ENCODE measurements at regions not wholly inside any gene's neighbourhood (a gene's known extent, or its start where the extent isn't known, plus 50 kb on each side); places are given as distances from the start of the nearest gene placed in this dataset.

GRCh38 chr3:10716964-10717363 lies 99.1 kb upstream of the SLC6A11 start:
- Histone ChIP-seq H3K36me3 (ENCODE audit: control insufficient read depth, insufficient read depth, low read length) (no peaks in the 10 kb centered on the region), H3K4me1 (ENCODE audit: control insufficient read depth, insufficient read depth, low read length) (no peaks in the 10 kb centered on the region), H3K9me3 (ENCODE audit: control insufficient read depth, insufficient read depth, low read length) (no peaks in the 10 kb centered on the region), H3K27ac (ENCODE audit: low read length) (no peak overlapping the region), H3K27me3 (ENCODE audit: control insufficient read depth, insufficient read depth, low read length) (no peaks in the 10 kb centered on the region), H3K4me3 (ENCODE audit: low read length) (no peak overlapping the region)
- H3K36me3 Mint-ChIP-seq, result no peaks in the 10 kb centered on the region
- no peak overlapping the region for H3K27ac Mint-ChIP-seq
- WGBS (ENCODE audit: insufficient coverage), result 93% methylated on average over 7 of the region's 8 CpGs
- H3K27me3 Mint-ChIP-seq (ENCODE audit: low read depth in 2 of 2), result peaks cover 13 to 15% of the 10 kb centered on the region in 2 donors
- ATAC-seq (no peak), DNase-seq (no peak)
- no peaks in the 10 kb centered on the region for H3K4me1 Mint-ChIP-seq
- TF ChIP-seq, protein P1, sequence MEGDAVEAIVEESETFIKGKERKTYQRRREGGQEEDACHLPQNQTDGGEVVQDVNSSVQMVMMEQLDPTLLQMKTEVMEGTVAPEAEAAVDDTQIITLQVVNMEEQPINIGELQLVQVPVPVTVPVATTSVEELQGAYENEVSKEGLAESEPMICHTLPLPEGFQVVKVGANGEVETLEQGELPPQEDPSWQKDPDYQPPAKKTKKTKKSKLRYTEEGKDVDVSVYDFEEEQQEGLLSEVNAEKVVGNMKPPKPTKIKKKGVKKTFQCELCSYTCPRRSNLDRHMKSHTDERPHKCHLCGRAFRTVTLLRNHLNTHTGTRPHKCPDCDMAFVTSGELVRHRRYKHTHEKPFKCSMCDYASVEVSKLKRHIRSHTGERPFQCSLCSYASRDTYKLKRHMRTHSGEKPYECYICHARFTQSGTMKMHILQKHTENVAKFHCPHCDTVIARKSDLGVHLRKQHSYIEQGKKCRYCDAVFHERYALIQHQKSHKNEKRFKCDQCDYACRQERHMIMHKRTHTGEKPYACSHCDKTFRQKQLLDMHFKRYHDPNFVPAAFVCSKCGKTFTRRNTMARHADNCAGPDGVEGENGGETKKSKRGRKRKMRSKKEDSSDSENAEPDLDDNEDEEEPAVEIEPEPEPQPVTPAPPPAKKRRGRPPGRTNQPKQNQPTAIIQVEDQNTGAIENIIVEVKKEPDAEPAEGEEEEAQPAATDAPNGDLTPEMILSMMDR (IDR thresholded peaks at IDR 0.05), result no peak
- H3K4me3 Mint-ChIP-seq, result no peak overlapping the region
- intact Hi-C loops (cut with micrococcal nuclease), result no loop called here
- no peaks in the 10 kb centered on the region for H3K9me3 Mint-ChIP-seq

DNA sequence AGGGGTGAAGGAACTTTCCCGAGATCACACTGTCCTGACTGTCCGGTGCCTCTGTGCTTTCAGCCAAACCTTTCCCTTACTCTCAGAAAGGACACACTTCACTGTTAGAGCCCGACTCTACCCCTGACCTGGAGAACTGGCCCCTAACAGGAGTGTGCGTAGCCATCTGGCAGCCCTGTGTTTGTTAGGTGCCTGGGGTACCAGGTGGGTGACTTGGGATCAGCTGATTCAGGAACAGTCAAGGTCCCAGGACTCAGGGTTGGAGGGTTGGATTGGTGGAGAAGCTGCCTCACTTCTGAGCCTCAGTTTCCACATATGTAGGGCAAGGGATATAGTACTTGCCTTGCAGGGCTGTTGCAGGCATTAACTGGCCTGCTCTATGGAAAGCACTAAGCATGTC lies 98.3 kb upstream of the SLC6A11 start:
- no peak for DNase-seq
- Histone ChIP-seq H3K9me3 (ENCODE audit: control insufficient read depth, insufficient read depth, low read length) (no peaks in the 10 kb centered on the region), H3K4me3 (ENCODE audit: low read length) (no peak overlapping the region), H3K36me3 (ENCODE audit: control insufficient read depth, insufficient read depth, low read length) (no peaks in the 10 kb centered on the region), H3K27ac (ENCODE audit: low read length) (no peak overlapping the region), H3K27me3 (ENCODE audit: control insufficient read depth, insufficient read depth, low read length) (no peaks in the 10 kb centered on the region), H3K4me1 (ENCODE audit: control insufficient read depth, insufficient read depth, low read length) (no peaks in the 10 kb centered on the region)
- no peak overlapping the region for H3K4me3 Mint-ChIP-seq
- intact Hi-C loops (cut with micrococcal nuclease), result no loop called here
- no peak for ATAC-seq
- no peak overlapping the region for H3K27ac Mint-ChIP-seq
- H3K27me3 Mint-ChIP-seq (ENCODE audit: low read depth in 2 of 2), result peaks cover 7 to 8% of the 10 kb centered on the region in 2 donors
- H3K4me1 Mint-ChIP-seq, result no peaks in the 10 kb centered on the region
- WGBS (ENCODE audit: insufficient coverage), result 92% methylated on average over 4 of the region's 4 CpGs
- TF ChIP-seq, protein P1 (IDR thresholded peaks at IDR 0.05), result no peak
- no peaks in the 10 kb centered on the region for H3K9me3 Mint-ChIP-seq
- H3K36me3 Mint-ChIP-seq, result no peaks in the 10 kb centered on the region

DNA sequence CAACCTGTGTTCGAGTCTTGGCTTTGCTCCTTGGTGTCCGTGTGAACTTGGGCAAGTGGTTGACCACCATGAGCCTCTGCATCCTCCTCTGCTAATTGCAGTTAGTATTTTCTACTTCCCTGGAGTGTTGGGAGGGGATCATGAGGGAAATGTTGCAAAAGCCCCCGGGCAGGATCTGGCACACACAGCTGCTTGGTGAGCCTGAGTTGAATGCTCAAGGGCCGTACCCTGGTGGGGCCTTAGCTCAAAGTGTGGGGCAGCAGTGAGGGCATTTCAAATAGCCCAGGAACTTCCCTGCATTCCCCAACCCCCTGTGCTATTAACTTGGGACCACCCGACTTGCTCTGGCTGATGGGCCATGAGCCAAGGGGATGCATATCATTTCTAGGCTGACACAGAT lies 94.9 kb upstream of the SLC6A11 start:
- H3K4me3 Mint-ChIP-seq, result no peak overlapping the region
- H3K27ac Mint-ChIP-seq, result no peak overlapping the region
- no peak overlapping the region for H3K4me3 ChIP-seq (ENCODE audit: low read length)
- H3K36me3 ChIP-seq (ENCODE audit: control insufficient read depth, insufficient read depth, low read length), result no peaks in the 10 kb centered on the region
- no peaks in the 10 kb centered on the region for H3K36me3 Mint-ChIP-seq
- no peak overlapping the region for H3K27ac ChIP-seq (ENCODE audit: low read length)
- peaks cover 0 to 4% of the 10 kb centered on the region in 2 donors for H3K27me3 Mint-ChIP-seq (ENCODE audit: low read depth in 2 of 2)
- TF ChIP-seq, protein P1 (IDR thresholded peaks at IDR 0.05), result no peak
- 84% methylated on average over 5 of the region's 5 CpGs for WGBS (ENCODE audit: insufficient coverage)
- H3K9me3 ChIP-seq (ENCODE audit: control insufficient read depth, insufficient read depth, low read length), result no peaks in the 10 kb centered on the region
- no peaks in the 10 kb centered on the region for H3K4me1 ChIP-seq (ENCODE audit: control insufficient read depth, insufficient read depth, low read length)
- ATAC-seq (no peak), DNase-seq (no peak)
- no peaks in the 10 kb centered on the region for H3K27me3 ChIP-seq (ENCODE audit: control insufficient read depth, insufficient read depth, low read length)
- no peaks in the 10 kb centered on the region for H3K9me3 Mint-ChIP-seq
- no peaks in the 10 kb centered on the region for H3K4me1 Mint-ChIP-seq
- intact Hi-C loops (cut with micrococcal nuclease), result no loop called here

DNA sequence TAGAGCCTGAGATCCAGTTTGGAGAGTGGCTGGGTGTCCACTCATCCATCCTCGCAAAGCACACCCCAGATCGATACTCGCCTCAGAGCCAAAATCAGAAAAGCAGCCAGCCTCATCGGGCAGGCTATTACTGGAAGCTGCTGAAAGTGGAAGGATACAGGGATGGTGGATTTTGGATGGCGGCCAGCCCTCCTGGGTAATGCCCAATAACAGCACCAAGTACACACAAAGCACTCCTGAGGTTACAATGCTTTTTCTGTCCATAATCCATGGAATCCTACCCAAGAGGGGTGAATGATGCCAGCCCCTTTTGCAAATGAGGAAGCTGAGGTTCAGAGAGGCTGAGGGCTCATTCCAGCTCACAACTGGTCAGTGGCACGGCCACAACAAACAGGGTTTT lies 93.1 kb upstream of the SLC6A11 start:
- no peaks in the 10 kb centered on the region for H3K36me3 Mint-ChIP-seq
- DNase-seq, result no peak
- H3K4me3 Mint-ChIP-seq, result no peak overlapping the region
- Histone ChIP-seq H3K4me1 (ENCODE audit: control insufficient read depth, insufficient read depth, low read length) (no peaks in the 10 kb centered on the region), H3K4me3 (ENCODE audit: low read length) (no peak overlapping the region), H3K27me3 (ENCODE audit: control insufficient read depth, insufficient read depth, low read length) (no peaks in the 10 kb centered on the region), H3K27ac (ENCODE audit: low read length) (no peak overlapping the region), H3K9me3 (ENCODE audit: control insufficient read depth, insufficient read depth, low read length) (no peaks in the 10 kb centered on the region), H3K36me3 (ENCODE audit: control insufficient read depth, insufficient read depth, low read length) (no peaks in the 10 kb centered on the region)
- no peaks in the 10 kb centered on the region for H3K4me1 Mint-ChIP-seq
- TF ChIP-seq, protein P1 (IDR thresholded peaks at IDR 0.05), result no peak
- no peaks in the 10 kb centered on the region for H3K9me3 Mint-ChIP-seq
- H3K27ac Mint-ChIP-seq, result no peak overlapping the region
- WGBS (ENCODE audit: insufficient coverage), result 74% methylated on average over 6 of the region's 6 CpGs
- intact Hi-C loops (cut with micrococcal nuclease), result no loop called here
- no peak for ATAC-seq
- peaks cover 0 to 7% of the 10 kb centered on the region in 2 donors for H3K27me3 Mint-ChIP-seq (ENCODE audit: low read depth in 2 of 2)
